ENCODE measurements at regions not wholly inside any gene's neighbourhood (a gene's known extent, or its start where the extent isn't known, plus 50 kb on each side); places are given as distances from the start of the nearest gene placed in this dataset.

DNA sequence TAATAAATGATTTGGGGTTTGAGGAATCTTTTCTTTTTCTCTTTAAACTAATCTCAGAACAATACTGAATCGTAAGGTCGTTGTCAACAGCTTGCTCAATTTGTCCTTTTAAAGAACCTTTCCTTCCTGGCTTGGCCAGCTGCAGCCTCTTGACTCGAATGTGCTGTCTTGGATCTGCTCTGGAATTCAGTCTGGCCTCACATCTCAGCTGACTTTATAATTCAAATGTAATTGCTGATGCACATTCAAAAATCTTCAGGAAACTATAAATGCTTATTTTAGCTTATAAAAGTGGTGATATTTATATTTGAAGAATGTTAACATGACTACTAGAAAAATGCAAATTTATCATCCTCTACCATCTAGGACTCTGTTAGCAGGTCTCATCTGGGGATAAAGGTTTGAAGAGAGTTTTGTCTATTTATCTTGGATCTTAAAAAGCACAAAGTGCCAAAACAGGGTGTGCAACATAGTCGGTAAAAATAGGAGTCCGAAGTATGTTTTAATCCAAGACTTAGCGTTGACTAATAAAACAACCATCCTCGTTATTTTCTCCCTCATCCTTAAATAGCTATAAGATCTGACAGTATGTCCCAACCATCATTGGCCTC, 1035.2 kb downstream of the MCTP2 start:
- H3K36me3 Mint-ChIP-seq (ENCODE audit: insufficient read depth, unreplicated experiment), result no peaks in the 10 kb centered on the region
- TF ChIP-seq, protein P1, sequence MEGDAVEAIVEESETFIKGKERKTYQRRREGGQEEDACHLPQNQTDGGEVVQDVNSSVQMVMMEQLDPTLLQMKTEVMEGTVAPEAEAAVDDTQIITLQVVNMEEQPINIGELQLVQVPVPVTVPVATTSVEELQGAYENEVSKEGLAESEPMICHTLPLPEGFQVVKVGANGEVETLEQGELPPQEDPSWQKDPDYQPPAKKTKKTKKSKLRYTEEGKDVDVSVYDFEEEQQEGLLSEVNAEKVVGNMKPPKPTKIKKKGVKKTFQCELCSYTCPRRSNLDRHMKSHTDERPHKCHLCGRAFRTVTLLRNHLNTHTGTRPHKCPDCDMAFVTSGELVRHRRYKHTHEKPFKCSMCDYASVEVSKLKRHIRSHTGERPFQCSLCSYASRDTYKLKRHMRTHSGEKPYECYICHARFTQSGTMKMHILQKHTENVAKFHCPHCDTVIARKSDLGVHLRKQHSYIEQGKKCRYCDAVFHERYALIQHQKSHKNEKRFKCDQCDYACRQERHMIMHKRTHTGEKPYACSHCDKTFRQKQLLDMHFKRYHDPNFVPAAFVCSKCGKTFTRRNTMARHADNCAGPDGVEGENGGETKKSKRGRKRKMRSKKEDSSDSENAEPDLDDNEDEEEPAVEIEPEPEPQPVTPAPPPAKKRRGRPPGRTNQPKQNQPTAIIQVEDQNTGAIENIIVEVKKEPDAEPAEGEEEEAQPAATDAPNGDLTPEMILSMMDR (IDR thresholded peaks at IDR 0.05; ENCODE audit: unreplicated experiment), result no peak
- intact Hi-C loops (cut with micrococcal nuclease), result no loop called here
- H3K4me1 Mint-ChIP-seq (ENCODE audit: insufficient read depth, unreplicated experiment), result no peaks in the 10 kb centered on the region
- BruUV-seq (replicated peaks), result no TSS peak
- no peak overlapping the region for H3K4me3 Mint-ChIP-seq (ENCODE audit: unreplicated experiment)
- no peaks in the 10 kb centered on the region for H3K27me3 Mint-ChIP-seq (ENCODE audit: insufficient read depth, unreplicated experiment)
- DNase-seq (ENCODE audit: unreplicated experiment), result no peak
- CTCF ChIA-PET, result interaction anchor here (0.5 to 1.6 kb wide), 3 partner anchors 25 to 1061 kb away, joined by 3 to 5 read pairs (median 3); no protein-coding TSS in a partner anchor
- H3K9me3 Mint-ChIP-seq (ENCODE audit: unreplicated experiment), result no peaks in the 10 kb centered on the region
- no peak overlapping the region for H3K27ac Mint-ChIP-seq (ENCODE audit: low read depth, unreplicated experiment)
- POLR2A ChIA-PET, result no interaction called here

DNA sequence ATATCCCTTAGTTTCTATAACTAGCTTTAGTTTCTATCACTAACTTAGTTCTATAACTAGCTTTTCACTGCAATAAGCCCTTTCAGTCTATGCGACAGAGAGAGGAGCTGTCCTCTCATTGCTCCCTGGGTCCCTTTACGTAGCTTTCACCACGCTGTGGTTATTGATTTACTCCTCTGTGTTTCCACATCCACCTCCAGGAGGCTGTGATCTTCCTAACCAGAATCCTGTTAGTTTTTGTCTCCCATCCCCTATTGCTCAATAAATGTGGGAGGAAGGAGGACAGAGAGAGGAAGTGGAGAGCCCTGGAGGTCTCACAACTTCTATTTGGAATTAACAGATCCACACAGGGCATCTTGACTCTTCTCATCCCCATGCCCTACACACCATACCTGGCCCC, 1036.1 kb downstream of the MCTP2 start:
- no peak for DNase-seq (ENCODE audit: unreplicated experiment)
- H3K27ac Mint-ChIP-seq (ENCODE audit: low read depth, unreplicated experiment), result no peak overlapping the region
- ChIA-PET POLR2A (interaction anchor here (0.5 to 0.8 kb wide), 4 partner anchors 16 to 377 kb away, joined by 3 to 4 read pairs (median 3); no protein-coding TSS in a partner anchor), CTCF (interaction anchor here (0.6 to 1.6 kb wide), 6 partner anchors 8 to 1060 kb away, joined by 3 to 5 read pairs (median 4); no protein-coding TSS in a partner anchor)
- BruUV-seq (replicated peaks), result no TSS peak
- H3K36me3 Mint-ChIP-seq (ENCODE audit: insufficient read depth, unreplicated experiment), result no peaks in the 10 kb centered on the region
- TF ChIP-seq, protein P1 (IDR thresholded peaks at IDR 0.05; ENCODE audit: unreplicated experiment), result no peak
- H3K9me3 Mint-ChIP-seq (ENCODE audit: unreplicated experiment), result no peaks in the 10 kb centered on the region
- H3K27me3 Mint-ChIP-seq (ENCODE audit: insufficient read depth, unreplicated experiment), result no peaks in the 10 kb centered on the region
- intact Hi-C loops (cut with micrococcal nuclease), result no loop called here
- H3K4me3 Mint-ChIP-seq (ENCODE audit: unreplicated experiment), result no peak overlapping the region
- H3K4me1 Mint-ChIP-seq (ENCODE audit: insufficient read depth, unreplicated experiment), result no peaks in the 10 kb centered on the region

DNA sequence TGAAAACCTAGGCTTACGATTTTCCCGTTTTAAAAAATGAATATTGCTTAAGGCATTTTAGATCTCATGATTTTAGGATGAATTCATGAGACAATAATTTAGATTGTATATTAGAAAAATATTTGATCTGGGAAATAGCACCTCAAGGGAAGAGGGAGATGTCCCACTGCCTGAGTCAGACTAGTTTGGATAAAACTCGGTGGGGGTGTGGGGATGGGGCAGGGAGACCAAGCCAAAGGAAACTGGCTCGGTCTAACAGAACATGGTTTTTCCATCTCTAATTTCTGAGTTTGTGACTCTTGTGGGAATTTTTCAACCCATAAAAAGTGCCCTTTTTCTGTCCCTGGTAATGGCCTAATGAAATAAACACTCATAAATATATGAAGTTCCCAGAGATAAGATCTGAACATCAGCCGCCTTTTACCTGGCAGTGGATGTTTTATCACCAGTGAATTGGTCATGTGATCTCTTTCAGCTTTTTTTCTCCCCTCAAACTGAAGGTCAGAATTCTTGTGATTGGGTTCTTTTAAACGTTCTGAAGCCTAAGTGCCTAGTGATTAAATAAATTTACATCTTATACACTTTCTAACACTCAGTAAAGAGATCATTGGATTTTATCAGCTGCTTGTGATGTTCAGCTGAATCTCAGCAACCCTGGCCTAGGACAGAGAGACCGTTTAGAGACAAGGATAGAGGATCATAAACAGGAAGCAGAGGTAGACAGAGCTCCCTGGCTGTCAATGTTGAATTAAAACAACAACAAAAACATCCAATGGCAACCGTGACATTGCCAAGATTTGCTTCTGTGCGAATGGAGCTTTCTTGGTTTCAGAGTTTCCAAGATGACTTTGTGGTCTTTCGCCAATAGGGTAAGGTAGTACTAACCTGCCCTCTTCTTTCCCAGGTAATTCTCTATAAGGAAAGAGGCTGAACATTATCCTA, 1038.2 kb downstream of the MCTP2 start:
- Mint-ChIP-seq H3K27ac (ENCODE audit: low read depth, unreplicated experiment) (no peak overlapping the region), H3K36me3 (ENCODE audit: insufficient read depth, unreplicated experiment) (no peaks in the 10 kb centered on the region), H3K4me3 (ENCODE audit: unreplicated experiment) (no peak overlapping the region), H3K4me1 (ENCODE audit: insufficient read depth, unreplicated experiment) (no peaks in the 10 kb centered on the region), H3K9me3 (ENCODE audit: unreplicated experiment) (no peaks in the 10 kb centered on the region), H3K27me3 (ENCODE audit: insufficient read depth, unreplicated experiment) (no peaks in the 10 kb centered on the region)
- TF ChIP-seq, protein P1 (IDR thresholded peaks at IDR 0.05; ENCODE audit: unreplicated experiment), result no peak
- BruUV-seq (replicated peaks), result no TSS peak
- POLR2A ChIA-PET, result no interaction called here
- no peak for DNase-seq (ENCODE audit: unreplicated experiment)
- CTCF ChIA-PET, result interaction anchor here (0.6 to 3.1 kb wide), 4 partner anchors 10 to 1332 kb away, joined by 3 to 20 read pairs (median 4); no protein-coding TSS in a partner anchor
- intact Hi-C loops (cut with micrococcal nuclease), result no loop called here

DNA sequence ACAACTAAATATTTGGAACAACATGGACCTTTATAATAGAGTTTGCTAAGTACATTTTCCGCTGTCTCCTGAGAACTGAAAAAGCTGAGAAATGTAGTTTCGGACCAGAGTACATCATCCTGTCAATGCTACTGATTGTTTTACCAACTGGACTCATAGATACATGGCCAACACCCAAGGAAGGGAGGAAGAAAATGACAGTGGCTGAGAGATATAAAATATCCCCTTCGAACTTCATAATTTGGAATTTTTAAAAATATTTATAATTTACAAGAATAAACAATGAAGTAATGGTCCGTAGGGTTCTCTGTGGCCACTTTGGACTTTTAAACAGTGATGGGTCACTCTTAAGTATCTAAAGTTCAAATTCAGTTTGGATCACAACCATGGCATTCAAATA, 1042.7 kb downstream of the MCTP2 start:
- Mint-ChIP-seq H3K4me1 (ENCODE audit: insufficient read depth, unreplicated experiment) (no peaks in the 10 kb centered on the region), H3K27ac (ENCODE audit: low read depth, unreplicated experiment) (no peak overlapping the region), H3K4me3 (ENCODE audit: unreplicated experiment) (no peak overlapping the region), H3K36me3 (ENCODE audit: insufficient read depth, unreplicated experiment) (no peaks in the 10 kb centered on the region), H3K9me3 (ENCODE audit: unreplicated experiment) (no peaks in the 10 kb centered on the region), H3K27me3 (ENCODE audit: insufficient read depth, unreplicated experiment) (no peaks in the 10 kb centered on the region)
- no peak for DNase-seq (ENCODE audit: unreplicated experiment)
- POLR2A ChIA-PET, result no interaction called here
- BruUV-seq (replicated peaks), result no TSS peak
- intact Hi-C loops (cut with micrococcal nuclease), result no loop called here
- CTCF ChIA-PET, result interaction anchor here (0.7 to 1.2 kb wide), 3 partner anchors 18 to 607 kb away, joined by 3 to 4 read pairs (median 3); no protein-coding TSS in a partner anchor
- TF ChIP-seq, protein P1 (IDR thresholded peaks at IDR 0.05; ENCODE audit: unreplicated experiment), result no peak

Data from MCF 10A (cell line).